PC-9 (cell line): ENCODE measurements at regions not wholly inside any gene's neighbourhood (a gene's known extent, or its start where the extent isn't known, plus 50 kb on each side); places are given as distances from the start of the nearest gene placed in this dataset.

ENCODE experiments used
- EZH2 ChIP-seq: fragments of 200-600 bp; sonication (generic); IDR thresholded peaks from 2 replicates; pipeline ENCODE4 v1.8.0; 2017; ENCODE audit warnings: antibody characterized with exemption, low read depth
- TF ChIP-seq, protein P1 (sequence below): fragments of 200-600 bp; sonication (generic); conservative IDR thresholded peaks from 2 replicates; pipeline ENCODE4 v1.6.1; 2017; ENCODE audit warnings: mixed run types, antibody characterized with exemption, mild to moderate bottlenecking, moderate library complexity

DNA sequence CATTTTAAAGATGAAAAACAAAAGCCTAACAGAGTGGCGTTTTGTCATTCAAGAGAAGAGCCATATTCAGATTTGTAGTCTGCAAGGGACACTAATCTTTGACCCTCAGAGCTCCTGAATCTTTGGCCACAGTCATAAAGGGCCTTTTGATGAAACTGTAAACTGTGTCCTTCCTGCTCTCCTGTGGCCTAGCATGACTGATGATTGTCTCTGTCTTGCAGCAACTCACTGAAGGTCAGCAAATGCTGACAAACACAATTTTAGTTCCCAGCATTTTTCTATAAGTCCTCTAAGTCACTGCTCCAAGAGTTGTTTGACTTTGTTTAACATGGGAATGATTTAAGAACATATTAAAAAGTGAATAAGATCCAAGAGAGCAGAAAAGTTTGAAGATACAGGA lies 55.3 kb upstream of the PRELP start:
- TF ChIP-seq, protein P1, sequence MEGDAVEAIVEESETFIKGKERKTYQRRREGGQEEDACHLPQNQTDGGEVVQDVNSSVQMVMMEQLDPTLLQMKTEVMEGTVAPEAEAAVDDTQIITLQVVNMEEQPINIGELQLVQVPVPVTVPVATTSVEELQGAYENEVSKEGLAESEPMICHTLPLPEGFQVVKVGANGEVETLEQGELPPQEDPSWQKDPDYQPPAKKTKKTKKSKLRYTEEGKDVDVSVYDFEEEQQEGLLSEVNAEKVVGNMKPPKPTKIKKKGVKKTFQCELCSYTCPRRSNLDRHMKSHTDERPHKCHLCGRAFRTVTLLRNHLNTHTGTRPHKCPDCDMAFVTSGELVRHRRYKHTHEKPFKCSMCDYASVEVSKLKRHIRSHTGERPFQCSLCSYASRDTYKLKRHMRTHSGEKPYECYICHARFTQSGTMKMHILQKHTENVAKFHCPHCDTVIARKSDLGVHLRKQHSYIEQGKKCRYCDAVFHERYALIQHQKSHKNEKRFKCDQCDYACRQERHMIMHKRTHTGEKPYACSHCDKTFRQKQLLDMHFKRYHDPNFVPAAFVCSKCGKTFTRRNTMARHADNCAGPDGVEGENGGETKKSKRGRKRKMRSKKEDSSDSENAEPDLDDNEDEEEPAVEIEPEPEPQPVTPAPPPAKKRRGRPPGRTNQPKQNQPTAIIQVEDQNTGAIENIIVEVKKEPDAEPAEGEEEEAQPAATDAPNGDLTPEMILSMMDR = no peak
- TF ChIP-seq EZH2 = no peak
